Body of pancreas (tissue), 4 donors: ENCODE measurements at regions not wholly inside any gene's neighbourhood (a gene's known extent, or its start where the extent isn't known, plus 50 kb on each side); places are given as distances from the start of the nearest gene placed in this dataset.

Experiments
- POLR2A ChIP-seq, 3 donors: fragments of 450-650 bp; IDR thresholded peaks; one replicate each; pipeline ENCODE4 v1.6.1; 2016; ENCODE audit warnings: antibody characterized with exemption in 3 of 3, mild to moderate bottlenecking in 2 of 3
- TF ChIP-seq, protein P1 (sequence below), 7 experiments: fragments of 450-650 bp in 4 of 7; fragments of 200-600 bp in 3 of 7; sonication (generic) in 3 of 7; IDR thresholded peaks; one replicate each; pipeline ENCODE4 v1.5.1; 2016 to 2019; ENCODE audit warnings: antibody characterized with exemption in 7 of 7

GRCh38 chr4:13174926-13175325 is 309.2 kb downstream of the RAB28 start:
- TF ChIP-seq, protein P1, sequence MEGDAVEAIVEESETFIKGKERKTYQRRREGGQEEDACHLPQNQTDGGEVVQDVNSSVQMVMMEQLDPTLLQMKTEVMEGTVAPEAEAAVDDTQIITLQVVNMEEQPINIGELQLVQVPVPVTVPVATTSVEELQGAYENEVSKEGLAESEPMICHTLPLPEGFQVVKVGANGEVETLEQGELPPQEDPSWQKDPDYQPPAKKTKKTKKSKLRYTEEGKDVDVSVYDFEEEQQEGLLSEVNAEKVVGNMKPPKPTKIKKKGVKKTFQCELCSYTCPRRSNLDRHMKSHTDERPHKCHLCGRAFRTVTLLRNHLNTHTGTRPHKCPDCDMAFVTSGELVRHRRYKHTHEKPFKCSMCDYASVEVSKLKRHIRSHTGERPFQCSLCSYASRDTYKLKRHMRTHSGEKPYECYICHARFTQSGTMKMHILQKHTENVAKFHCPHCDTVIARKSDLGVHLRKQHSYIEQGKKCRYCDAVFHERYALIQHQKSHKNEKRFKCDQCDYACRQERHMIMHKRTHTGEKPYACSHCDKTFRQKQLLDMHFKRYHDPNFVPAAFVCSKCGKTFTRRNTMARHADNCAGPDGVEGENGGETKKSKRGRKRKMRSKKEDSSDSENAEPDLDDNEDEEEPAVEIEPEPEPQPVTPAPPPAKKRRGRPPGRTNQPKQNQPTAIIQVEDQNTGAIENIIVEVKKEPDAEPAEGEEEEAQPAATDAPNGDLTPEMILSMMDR (IDR thresholded peaks at IDR 0.05) = no peak
- TF ChIP-seq POLR2A (IDR thresholded peaks at IDR 0.05) = no peak
